Hematopoietic multipotent progenitor cell (in vitro differentiated cells): ENCODE measurements at regions not wholly inside any gene's neighbourhood (a gene's known extent, or its start where the extent isn't known, plus 50 kb on each side); places are given as distances from the start of the nearest gene placed in this dataset.

Source experiments
- DNase-seq, 3 donors: peaks; one replicate each; pipeline ENCODE4 v3.0.0-alpha.2; 2011 to 2015; ENCODE audit warnings: low read depth in 2 of 3, low spot score in 2 of 3

- DNase-seq: no peak
Observed at GRCh38 chr3:83729576-83729975, 1229.2 kb upstream of the CADM2 start.

- DNase-seq: no peak
Observed at GRCh38 chr3:83734656-83735055, 1224.1 kb upstream of the CADM2 start.

- DNase-seq: no peak
Observed at GRCh38 chr3:83738202-83738601, 1220.6 kb upstream of the CADM2 start.

- no peak for DNase-seq
Observed at GRCh38 chr3:83740504-83740903, 1218.3 kb upstream of the CADM2 start.

GRCh38 chr3:83765956-83766355 lies 1192.8 kb upstream of the CADM2 start:
- DNase-seq: no peak

- DNase-seq: no peak
Observed at GRCh38 chr3:83769791-83770663, 1188.8 kb upstream of the CADM2 start.

GRCh38 chr3:83770664-83771402 lies 1188.0 kb upstream of the CADM2 start:
- no peak for DNase-seq

GRCh38 chr3:83802801-83803200 lies 1156.0 kb upstream of the CADM2 start:
- DNase-seq: no peak

- DNase-seq: no peak
Observed at GRCh38 chr3:83807511-83807910, 1151.3 kb upstream of the CADM2 start.

GRCh38 chr3:83813176-83813575 lies 1145.6 kb upstream of the CADM2 start:
- no peak for DNase-seq

GRCh38 chr3:83816653-83817052 lies 1142.1 kb upstream of the CADM2 start:
- no peak for DNase-seq

GRCh38 chr3:83821506-83821905 lies 1137.3 kb upstream of the CADM2 start:
- DNase-seq: no peak

- no peak for DNase-seq
Observed at GRCh38 chr3:83823095-83823494, 1135.7 kb upstream of the CADM2 start.

- no peak for DNase-seq
Observed at GRCh38 chr3:83835040-83835439, 1123.7 kb upstream of the CADM2 start.

GRCh38 chr3:83842511-83842910 lies 1116.3 kb upstream of the CADM2 start:
- no peak for DNase-seq

GRCh38 chr3:83843716-83844115 lies 1115.1 kb upstream of the CADM2 start:
- no peak for DNase-seq

GRCh38 chr3:83849106-83849730 lies 1109.6 kb upstream of the CADM2 start:
- no peak for DNase-seq

- DNase-seq: no peak
Observed at GRCh38 chr3:83863380-83863779, 1095.4 kb upstream of the CADM2 start.

- no peak for DNase-seq
Observed at GRCh38 chr3:83868909-83869567, 1089.8 kb upstream of the CADM2 start.

- no peak for DNase-seq
Observed at GRCh38 chr3:83873550-83873949, 1085.2 kb upstream of the CADM2 start.

GRCh38 chr3:83877910-83878309 lies 1080.9 kb upstream of the CADM2 start:
- DNase-seq: no peak
